Stimulated activated CD4-positive, alpha-beta T cell treated with anti-CD3 and anti-CD28 coated beads, Interleukin-2, amount 100 ng/mL, for 4 hours (primary cell): ENCODE measurements at regions not wholly inside any gene's neighbourhood (a gene's known extent, or its start where the extent isn't known, plus 50 kb on each side); places are given as distances from the start of the nearest gene placed in this dataset.

Experiments used
- DNase-seq: peaks from one replicate; pipeline ENCODE4 v3.0.0-alpha.2; 2020; ENCODE audit warnings: low read depth

GRCh38 chr11:116255321-116255953, 517.4 kb downstream of the BUD13 start:
- DNase-seq, result no peak

GRCh38 chr11:116250155-116250554, 522.6 kb downstream of the BUD13 start:
- DNase-seq, result no peak

GRCh38 chr11:116249561-116249960, 523.2 kb downstream of the BUD13 start:
- DNase-seq, result no peak

GRCh38 chr11:116244889-116245288, 527.9 kb downstream of the BUD13 start:
- DNase-seq, result no peak

- no peak for DNase-seq
Measured at GRCh38 chr11:116244439-116244838, 528.3 kb downstream of the BUD13 start.

GRCh38 chr11:116243991-116244390, 528.8 kb downstream of the BUD13 start:
- no peak for DNase-seq

- no peak for DNase-seq
Measured at GRCh38 chr11:116242006-116242405, 530.8 kb downstream of the BUD13 start.

DNA sequence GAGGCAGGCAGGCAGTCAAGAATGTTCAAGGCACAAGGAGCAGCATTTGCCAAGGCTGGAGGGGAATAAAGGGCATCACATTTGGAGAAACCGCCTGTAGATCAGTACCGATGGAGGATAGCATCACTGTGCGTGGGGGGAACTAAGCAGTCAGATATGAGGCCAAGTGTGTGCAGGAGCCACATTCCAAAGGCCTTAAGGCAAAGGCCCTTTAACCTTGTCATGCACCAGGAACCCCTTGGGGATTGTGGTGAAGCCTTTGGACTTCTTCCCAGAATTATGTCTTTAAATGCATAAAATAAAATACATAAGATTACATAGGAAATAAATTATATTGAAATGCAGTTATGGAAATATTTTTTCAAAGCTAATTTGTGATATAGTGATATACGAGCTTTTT, 532.1 kb downstream of the BUD13 start:
- no peak for DNase-seq

DNA sequence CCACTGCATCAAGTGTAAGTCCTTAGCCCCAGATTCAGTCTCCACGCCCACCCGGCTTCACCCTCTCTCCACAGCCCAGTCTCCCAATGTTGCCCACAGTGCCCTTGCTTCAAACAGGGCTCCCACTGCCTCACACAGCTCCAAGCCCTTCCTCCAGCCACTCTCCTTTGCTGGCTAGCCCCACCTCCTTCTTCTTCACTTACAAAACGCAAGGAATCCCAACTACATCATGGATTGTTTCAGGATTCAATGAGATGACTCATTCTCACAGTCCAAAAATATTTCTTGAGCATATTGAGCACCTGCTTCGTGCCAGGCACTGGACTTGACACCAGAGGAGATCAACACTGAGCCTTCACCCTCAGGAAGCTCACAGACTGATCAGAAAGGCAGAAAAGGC, 533.5 kb downstream of the BUD13 start:
- DNase-seq, result no peak

DNA sequence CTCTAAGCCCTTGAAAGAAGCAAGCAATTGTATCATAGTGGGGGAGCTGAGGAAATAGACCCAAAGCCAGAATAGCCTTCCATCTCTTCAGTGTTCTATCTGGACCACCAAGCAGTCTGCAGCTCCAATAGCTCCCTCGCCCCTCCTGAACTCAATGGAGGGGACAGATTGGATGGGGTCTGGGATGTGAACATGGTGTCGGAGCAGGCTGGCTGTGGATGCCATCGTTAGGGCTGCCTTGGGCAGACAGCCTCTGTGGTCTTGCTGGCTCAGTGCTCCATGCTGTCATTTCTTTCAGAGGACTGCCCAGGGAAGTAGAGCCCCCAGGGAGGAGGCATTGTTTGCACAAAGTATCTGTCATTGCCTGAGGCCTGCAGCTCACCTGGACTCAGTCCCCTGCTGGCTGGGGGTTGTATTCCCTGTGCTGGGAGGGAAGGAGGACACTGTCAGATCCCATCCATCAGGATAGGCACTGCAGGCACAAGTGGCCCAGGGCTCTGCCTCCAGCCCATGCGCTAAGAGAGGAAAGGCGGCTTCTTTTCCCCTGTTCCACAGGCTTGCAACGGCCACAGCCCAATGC, 537.7 kb downstream of the BUD13 start:
- DNase-seq, result no peak

GRCh38 chr11:116233561-116233960, 539.2 kb downstream of the BUD13 start:
- no peak for DNase-seq

- DNase-seq, result no peak
Measured at GRCh38 chr11:116232364-116232828, 540.4 kb downstream of the BUD13 start.

DNA sequence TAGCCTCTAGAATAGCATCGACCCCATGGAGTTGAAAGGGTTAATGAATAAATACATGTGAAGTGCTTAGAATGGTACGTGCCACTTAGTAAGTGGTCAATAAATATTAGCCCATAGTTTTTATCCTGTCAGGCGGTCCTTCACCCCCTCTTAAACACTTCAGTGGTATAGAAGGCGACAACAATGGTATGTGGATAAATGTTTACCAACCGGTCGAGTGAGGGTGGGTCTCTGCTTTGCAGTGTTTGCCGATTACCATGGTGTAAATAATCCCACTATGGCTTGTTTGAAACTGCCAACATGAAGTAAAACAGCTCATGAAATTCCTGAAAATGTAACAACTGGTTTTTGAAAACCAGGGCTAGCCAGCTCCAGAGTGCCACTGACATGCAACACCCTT, 541.2 kb downstream of the BUD13 start:
- DNase-seq, result no peak

- DNase-seq, result no peak
Measured at GRCh38 chr11:116230438-116230837, 542.3 kb downstream of the BUD13 start.

DNA sequence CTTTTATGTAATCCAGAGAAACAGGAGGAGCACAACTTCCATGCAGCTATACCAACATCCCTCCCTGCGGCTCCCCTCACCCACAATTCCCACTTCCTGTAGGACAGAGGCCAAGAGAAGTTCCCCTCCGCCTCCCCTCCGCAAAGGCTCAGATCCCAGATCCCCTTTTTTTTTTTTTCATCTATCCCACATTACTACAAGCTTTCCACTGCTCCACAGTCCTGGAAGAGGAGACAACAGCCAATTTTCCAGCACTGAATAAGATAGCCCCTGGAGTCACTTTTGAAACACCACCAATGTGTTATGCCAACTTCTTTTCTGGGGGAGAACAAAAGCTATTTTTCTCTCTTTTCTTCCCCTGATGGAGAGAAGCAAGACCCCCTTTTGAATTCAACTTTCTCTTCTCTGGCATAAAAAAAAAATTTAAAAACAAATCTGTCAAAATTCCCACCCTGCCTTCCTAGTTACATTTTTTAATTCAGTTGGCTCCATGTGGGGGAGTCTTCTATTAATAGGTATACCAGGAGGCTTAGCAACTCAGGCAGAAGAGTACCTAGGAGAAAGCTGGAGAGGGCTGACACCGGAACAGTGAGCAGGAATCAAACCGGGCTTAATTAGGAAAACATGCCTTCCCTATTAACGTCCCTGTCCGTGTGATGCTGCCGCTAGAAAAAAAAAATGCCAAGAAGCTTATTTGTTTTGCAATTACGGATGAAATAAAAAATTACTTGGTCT, 543.4 kb downstream of the BUD13 start:
- DNase-seq, result no peak

DNA sequence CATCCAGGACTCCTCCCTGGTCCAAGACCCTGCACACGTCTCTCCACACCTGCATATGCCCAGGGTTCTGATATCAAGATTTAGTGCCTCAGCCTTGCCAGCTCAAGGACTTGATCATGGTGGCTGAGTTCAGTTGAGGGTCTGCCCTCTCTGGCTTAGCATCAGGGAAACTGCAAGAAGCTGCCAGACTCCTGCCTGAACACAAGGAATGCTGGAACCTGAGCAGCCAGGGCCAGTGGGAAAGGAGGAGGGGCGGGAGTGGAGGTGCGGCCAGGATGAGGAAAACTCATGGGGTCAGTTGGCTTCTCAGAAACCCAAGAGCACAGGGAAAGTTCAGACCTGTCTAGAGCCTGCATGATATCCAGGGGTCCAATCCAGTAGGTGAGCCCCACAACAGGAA, 546.1 kb downstream of the BUD13 start:
- no peak for DNase-seq

GRCh38 chr11:116225784-116226585, 546.8 kb downstream of the BUD13 start:
- no peak for DNase-seq

DNA sequence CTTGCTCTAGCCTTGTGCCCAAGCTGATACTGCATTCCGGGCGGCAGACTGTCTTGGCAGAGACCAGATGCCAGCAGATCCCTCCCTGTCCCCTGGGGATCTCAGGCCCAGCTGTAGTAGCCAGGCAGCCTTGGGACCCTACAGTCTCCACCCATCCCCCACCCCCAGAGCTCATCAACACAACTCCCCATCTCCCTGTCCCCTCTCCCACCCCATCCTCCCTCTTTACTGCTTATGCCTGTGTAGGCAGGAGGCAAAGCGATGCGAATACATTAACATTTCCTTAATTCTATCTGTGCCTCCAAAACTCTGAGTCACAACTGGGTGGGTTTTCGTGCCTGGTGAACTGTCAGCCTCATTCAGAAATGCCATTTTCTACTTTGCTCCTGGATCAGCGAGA, 547.6 kb downstream of the BUD13 start:
- no peak for DNase-seq

GRCh38 chr11:116224889-116225200, 547.9 kb downstream of the BUD13 start:
- DNase-seq, result no peak

DNA sequence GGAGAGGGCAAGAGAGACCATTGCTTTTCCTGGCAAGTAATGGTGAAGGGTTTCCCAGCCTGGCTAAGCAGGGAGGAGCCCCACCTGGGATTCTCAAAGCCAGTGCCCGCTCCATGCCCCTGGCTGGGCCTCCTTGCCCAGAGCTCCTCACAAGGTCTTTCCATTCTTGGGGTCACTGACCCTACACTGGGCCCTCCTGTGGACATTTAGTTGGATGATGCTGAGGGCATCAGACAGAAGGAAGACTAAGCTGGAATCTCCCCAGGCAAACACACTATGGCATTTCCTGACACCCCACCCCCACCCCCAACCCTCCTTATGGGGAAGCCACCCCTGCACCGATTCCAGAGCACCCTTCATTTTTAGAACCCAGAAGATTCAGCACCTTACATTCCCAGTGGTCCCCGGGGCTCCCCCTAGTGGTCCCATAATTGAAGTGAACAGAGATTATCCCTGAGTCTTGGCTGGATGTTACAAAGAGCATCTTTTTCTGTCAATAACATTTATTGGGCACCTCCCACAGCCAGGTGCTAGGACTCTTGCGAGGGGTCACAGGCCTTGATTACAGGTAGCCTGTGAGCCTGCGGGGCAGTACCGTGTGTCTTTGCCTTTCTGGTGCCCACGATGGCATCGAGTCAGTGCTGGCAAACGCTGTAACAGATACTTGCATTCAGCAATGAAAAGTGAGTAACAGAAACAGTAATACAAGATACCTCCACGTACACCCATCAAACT, 548.5 kb downstream of the BUD13 start:
- peak; percentile 4 for DNase-seq

DNA sequence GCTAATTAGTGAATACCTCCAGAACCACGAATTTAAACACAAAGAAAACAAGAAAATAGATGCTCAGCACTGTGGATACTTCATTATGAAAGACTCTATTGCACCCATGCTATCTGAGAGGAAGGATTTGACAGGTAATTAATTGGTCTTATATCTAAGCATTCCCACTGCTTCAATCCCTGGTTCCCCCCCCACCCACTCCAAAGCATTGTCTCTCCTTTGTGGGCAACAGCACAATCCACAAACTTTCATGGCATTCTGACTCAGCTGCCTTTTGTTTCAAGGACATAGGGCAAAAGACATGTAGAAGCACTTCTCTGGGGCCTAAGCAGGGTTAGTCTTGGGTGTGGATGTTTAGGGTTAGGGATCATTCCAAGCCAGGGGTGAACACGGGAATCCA, 551.4 kb downstream of the BUD13 start:
- DNase-seq, result no peak

- no peak for DNase-seq
Measured at GRCh38 chr11:116219171-116219635, 553.6 kb downstream of the BUD13 start.
